HepG2 (cell line): ENCODE measurements at regions not wholly inside any gene's neighbourhood (a gene's known extent, or its start where the extent isn't known, plus 50 kb on each side); places are given as distances from the start of the nearest gene placed in this dataset.

ENCODE experiments used
- ATF7-NPFF ChIP-seq: sonication (generic); formaldehyde crosslinking; IDR thresholded peaks from 2 replicates; pipeline ENCODE4 v1.8.1; 2023; ENCODE audit warnings: mild to moderate bottlenecking, low read depth, missing genetic modification reagents, moderate library complexity
- DPF2 ChIP-seq: sonication (generic); formaldehyde crosslinking; IDR thresholded peaks from 2 replicates; pipeline ENCODE4 v1.4.0; 2020; ENCODE audit warnings: mild to moderate bottlenecking, low read depth, missing genetic modification reagents, borderline replicate concordance
- FOXP1 ChIP-seq, 2 experiments: fragments of 450-650 bp in 1 of 2; IDR thresholded peaks; 2 replicates each; pipeline ENCODE4 v1.6.1; 2017 to 2018; ENCODE audit warnings: antibody characterized with exemption in 1 of 2
- HBP1 ChIP-seq: IDR thresholded peaks from 2 replicates; pipeline ENCODE4 v1.6.1; 2016; ENCODE audit warnings: low read depth, control low read depth
- NR2F2 ChIP-seq: IDR thresholded peaks from 2 replicates; pipeline ENCODE4 v1.6.1; 2012; ENCODE audit warnings: low read depth, inconsistent platforms, borderline replicate concordance
- POLR2A ChIP-seq, 2 experiments: IDR thresholded peaks; 2 replicates each; pipeline ENCODE4 v1.6.1; 2011; ENCODE audit warnings: low read depth in 2 of 2, low read length in 2 of 2, mild to moderate bottlenecking in 1 of 2, moderate library complexity in 1 of 2; ENCODE audit not compliant: insufficient read depth in 1 of 2
- RXRB ChIP-seq: IDR thresholded peaks from 2 replicates; pipeline ENCODE4 v1.6.1; 2016; ENCODE audit warnings: borderline replicate concordance, missing genetic modification reagents, missing compliant biosample characterization
- TEAD2 ChIP-seq: sonication (generic); formaldehyde crosslinking; IDR thresholded peaks from 2 replicates; pipeline ENCODE4 v1.9.0; 2021; ENCODE audit warnings: missing genetic modification reagents
- TIGD3 ChIP-seq: sonication (generic); formaldehyde crosslinking; IDR thresholded peaks from 2 replicates; pipeline ENCODE4 v1.5.1; 2020; ENCODE audit warnings: mild to moderate bottlenecking, missing genetic modification reagents, borderline replicate concordance
- ZFP91 ChIP-seq: sonication (generic); formaldehyde crosslinking; IDR thresholded peaks from 2 replicates; pipeline ENCODE4 v1.9.0; 2022; ENCODE audit warnings: missing genetic modification reagents, mild to moderate bottlenecking, borderline replicate concordance
- ZMAT3 ChIP-seq: sonication (generic); formaldehyde crosslinking; conservative IDR thresholded peaks from 2 replicates; pipeline ENCODE4 v1.7.0; 2021; ENCODE audit warnings: missing genetic modification reagents
- ZNF234 ChIP-seq: sonication (generic); formaldehyde crosslinking; conservative IDR thresholded peaks from 2 replicates; pipeline ENCODE4 v1.5.1; 2020; ENCODE audit warnings: mild to moderate bottlenecking, missing genetic modification reagents
- ZNF329 ChIP-seq: sonication (generic); formaldehyde crosslinking; IDR thresholded peaks from 2 replicates; pipeline ENCODE4 v1.9.0; 2021; ENCODE audit warnings: low read depth, mild to moderate bottlenecking, missing genetic modification reagents
- ZNF33B ChIP-seq: sonication (generic); formaldehyde crosslinking; IDR thresholded peaks from 2 replicates; pipeline ENCODE4 v1.5.1; 2020; ENCODE audit warnings: mild to moderate bottlenecking, missing genetic modification reagents
- ZNF34 ChIP-seq: sonication (generic); formaldehyde crosslinking; IDR thresholded peaks from 2 replicates; pipeline ENCODE4 v1.4.0; 2020; ENCODE audit warnings: mild to moderate bottlenecking, missing genetic modification reagents, borderline replicate concordance
- ZNF44 ChIP-seq: sonication (generic); formaldehyde crosslinking; IDR thresholded peaks from 2 replicates; pipeline ENCODE4 v1.5.1; 2020; ENCODE audit warnings: mild to moderate bottlenecking, missing genetic modification reagents
- ZNF543 ChIP-seq: sonication (generic); formaldehyde crosslinking; IDR thresholded peaks from 2 replicates; pipeline ENCODE4 v1.4.0; 2020; ENCODE audit warnings: mild to moderate bottlenecking, missing genetic modification reagents
- ZNF749 ChIP-seq: sonication (generic); formaldehyde crosslinking; IDR thresholded peaks from 2 replicates; pipeline ENCODE4 v1.8.0; 2022; ENCODE audit warnings: mild to moderate bottlenecking, missing genetic modification reagents, moderate library complexity, borderline replicate concordance
- ZNF800 ChIP-seq: sonication (generic); formaldehyde crosslinking; IDR thresholded peaks from 2 replicates; pipeline ENCODE4 v1.4.0; 2020; ENCODE audit warnings: missing genetic modification reagents
- ZSCAN9 ChIP-seq: IDR thresholded peaks from 2 replicates; pipeline ENCODE4 v1.6.1; 2016; ENCODE audit warnings: borderline replicate concordance

GRCh38 chr14:23883684-23884540, 69.7 kb upstream of the DHRS4 start (continued):
- no peak for TF ChIP-seq ZFP91 (CRISPR knock-in tag)
- TF ChIP-seq ZNF329 (CRISPR knock-in tag): no peak
- peak; percentile 90 for TF ChIP-seq RXRB (CRISPR knock-in tag)
- TF ChIP-seq DPF2 (CRISPR knock-in tag): peak; percentile 93
- TF ChIP-seq POLR2A (IDR thresholded peaks at IDR 0.05; ENCODE audit: insufficient read depth in 1 of 2, low read depth in 2 of 2, low read length in 2 of 2): peak in 1 of 2 experiments; percentile 27; a peak in 1 of 4 replicates
- peak; percentile 55; the same call in 1 of the 2 replicates for TF ChIP-seq HBP1 (CRISPR knock-in tag)
- TF ChIP-seq ZNF34 (CRISPR knock-in tag): 0 out of 2 replicates have a peak, but pooled peaks have one; percentile 37
- TF ChIP-seq ZMAT3 (CRISPR knock-in tag): peak; percentile 70; the same call in 1 of the 2 replicates
- peak; percentile 77; the same call in 1 of the 2 replicates for TF ChIP-seq ZSCAN9 (CRISPR knock-in tag)
- TF ChIP-seq TEAD2 (CRISPR knock-in tag): no peak
- 0 out of 2 replicates have a peak, but pooled peaks have one; percentile 31 for TF ChIP-seq ATF7-NPFF (CRISPR knock-in tag)
- peak; percentile 97 for TF ChIP-seq NR2F2
- TF ChIP-seq ZNF33B (CRISPR knock-in tag): peak; percentile 59; the same call in 1 of the 2 replicates
- peak; percentile 61; the same call in 1 of the 2 replicates for TF ChIP-seq ZNF44
- TF ChIP-seq ZNF543 (CRISPR knock-in tag): peak; percentile 78; the same call in 1 of the 2 replicates
- peak; percentile 100 for TF ChIP-seq FOXP1 (IDR thresholded peaks at IDR 0.05)
- peak; percentile 100 for TF ChIP-seq FOXP1 (CRISPR knock-in tag; IDR thresholded peaks at IDR 0.05)
- no peak for TF ChIP-seq ZNF800 (CRISPR knock-in tag)
- 0 out of 2 replicates have a peak, but pooled peaks have one; percentile 64 for TF ChIP-seq TIGD3 (CRISPR knock-in tag)
- no peak for TF ChIP-seq ZNF234 (CRISPR knock-in tag)
- TF ChIP-seq ZNF749: peak; percentile 93
